Liver (tissue), 8 donors: ENCODE measurements at regions not wholly inside any gene's neighbourhood (a gene's known extent, or its start where the extent isn't known, plus 50 kb on each side); places are given as distances from the start of the nearest gene placed in this dataset.

ENCODE experiments used
- DNase-seq: peaks from one replicate; pipeline ENCODE4 v3.0.0-alpha.2; 2017; ENCODE audit warnings: low spot score
- H3K27ac ChIP-seq, 2 donors: one replicate each; pipeline ENCODE4 v1.7.0; 2013; ENCODE audit warnings: inconsistent platforms in 2 of 2, low read length in 2 of 2, control low read depth in 1 of 2, low read depth in 1 of 2, mild to moderate bottlenecking in 1 of 2
- H3K27me3 ChIP-seq, 4 donors: one replicate each; pipeline versions ENCODE4 v1.6.1 to v1.7.0; 2013; ENCODE audit warnings: low read length in 3 of 4, inconsistent platforms in 1 of 4, mild to moderate bottlenecking in 1 of 4, moderate library complexity in 1 of 4; ENCODE audit not compliant: control insufficient read depth in 4 of 4, insufficient read depth in 4 of 4
- H3K36me3 ChIP-seq, 4 donors: one replicate each; pipeline versions ENCODE4 v1.6.1 to v1.7.0; 2013; ENCODE audit warnings: low read length in 3 of 4, mild to moderate bottlenecking in 3 of 4, low read depth in 1 of 4, moderate library complexity in 1 of 4; ENCODE audit not compliant: control insufficient read depth in 4 of 4, insufficient read depth in 3 of 4
- H3K4me1 ChIP-seq, 4 donors: one replicate each; pipeline versions ENCODE4 v1.6.1 to v1.7.0; 2013; ENCODE audit warnings: low read length in 3 of 4, mild to moderate bottlenecking in 3 of 4, moderate library complexity in 1 of 4; ENCODE audit not compliant: control insufficient read depth in 4 of 4, insufficient read depth in 4 of 4
- H3K4me3 ChIP-seq, 3 donors: one replicate each; pipeline versions ENCODE4 v1.6.1 to v1.7.0; 2013; ENCODE audit warnings: low read length in 3 of 3, control low read depth in 1 of 3, low read depth in 1 of 3, mild to moderate bottlenecking in 1 of 3
- H3K9ac ChIP-seq, 2 donors: one replicate each; pipeline ENCODE4 v1.7.0; 2013; ENCODE audit warnings: low read length in 2 of 2, mild to moderate bottlenecking in 2 of 2, moderate library complexity in 2 of 2, control low read depth in 1 of 2, low read depth in 1 of 2
- H3K9me3 ChIP-seq, 4 donors: one replicate each; pipeline versions ENCODE4 v1.6.1 to v1.7.0; 2013; ENCODE audit warnings: low read length in 3 of 4; ENCODE audit not compliant: control insufficient read depth in 4 of 4
- ATF3 ChIP-seq: IDR thresholded peaks from 2 replicates; pipeline ENCODE4 v1.6.1; 2016; ENCODE audit warnings: antibody characterized with exemption
- EGR1 ChIP-seq, 2 donors: IDR thresholded peaks; 2 replicates each; pipeline ENCODE4 v1.6.1; 2016 to 2018; ENCODE audit warnings: antibody characterized with exemption in 2 of 2, low read depth in 2 of 2
- FOXA1 ChIP-seq: IDR thresholded peaks from 2 replicates; pipeline ENCODE4 v1.6.1; 2016; ENCODE audit warnings: antibody characterized with exemption
- FOXA2 ChIP-seq: IDR thresholded peaks from 2 replicates; pipeline ENCODE4 v1.6.1; 2016; ENCODE audit warnings: antibody characterized with exemption
- GABPA ChIP-seq, 2 donors: IDR thresholded peaks in 1 of 2; conservative IDR thresholded peaks in 1 of 2; 2 replicates each; pipeline ENCODE4 v1.6.1; 2016; ENCODE audit warnings: antibody characterized with exemption in 2 of 2, mild to moderate bottlenecking in 1 of 2, moderate library complexity in 1 of 2
- HNF4G ChIP-seq: IDR thresholded peaks from 2 replicates; pipeline ENCODE4 v1.6.1; 2016; ENCODE audit warnings: antibody characterized with exemption
- JUND ChIP-seq, 2 donors: IDR thresholded peaks; 2 replicates each; pipeline ENCODE4 v1.6.1; 2016; ENCODE audit warnings: antibody characterized with exemption in 2 of 2
- MAX ChIP-seq: IDR thresholded peaks from 2 replicates; pipeline ENCODE4 v1.6.1; 2016; ENCODE audit warnings: antibody characterized with exemption
- NR2F2 ChIP-seq: IDR thresholded peaks from 2 replicates; pipeline ENCODE4 v1.6.1; 2016; ENCODE audit warnings: antibody characterized with exemption
- RXRA ChIP-seq, 2 donors: IDR thresholded peaks; 2 replicates each; pipeline ENCODE4 v1.6.1; 2017 to 2018; ENCODE audit warnings: antibody characterized with exemption in 2 of 2, mild to moderate bottlenecking in 1 of 2
- SP1 ChIP-seq: IDR thresholded peaks from 2 replicates; pipeline ENCODE4 v1.6.1; 2018; ENCODE audit warnings: antibody characterized with exemption, mild to moderate bottlenecking
- TAF1 ChIP-seq: conservative IDR thresholded peaks from 2 replicates; pipeline ENCODE4 v1.6.1; 2016; ENCODE audit warnings: antibody characterized with exemption, mild to moderate bottlenecking
- YY1 ChIP-seq: IDR thresholded peaks from 2 replicates; pipeline ENCODE4 v1.6.1; 2016; ENCODE audit warnings: antibody characterized with exemption, mild to moderate bottlenecking
- WGBS: extraction: QIAGEN DNeasy Blood & Tissue Kit; methylation state at CpG from one replicate; pipeline ENCODE4 v1.1.7; 2013; 5-methylcytosine and 5-hydroxymethylcytosine counted together
- TF ChIP-seq, protein P1 (sequence below): IDR thresholded peaks from 2 replicates; pipeline ENCODE4 v1.6.1; 2016; ENCODE audit warnings: antibody characterized with exemption
- TF ChIP-seq, protein P2 (sequence below): fragments of 150-350 bp; IDR thresholded peaks from 2 replicates; pipeline ENCODE4 v1.5.1; 2017; ENCODE audit warnings: improper control_type of control experiment, low read depth, low read length; ENCODE audit not compliant: missing input control
- TF ChIP-seq, protein P3 (sequence below): IDR thresholded peaks from 2 replicates; pipeline ENCODE4 v1.6.1; 2016; ENCODE audit warnings: antibody characterized with exemption, mild to moderate bottlenecking
- donor health status: healthy.
- donor health status: healthy.
- donor health status: healthy.
- donor health status: healthy.
- donor health status: healthy.

- no peaks in the 10 kb centered on the region for H3K4me1 ChIP-seq
- no peak overlapping the region for H3K4me3 ChIP-seq
- 92% methylated on average over 8 of the region's 8 CpGs for WGBS
- H3K27me3 ChIP-seq: no peaks in the 10 kb centered on the region
- H3K36me3 ChIP-seq: no peaks in the 10 kb centered on the region
- H3K9me3 ChIP-seq: peaks cover 0 to 2% (median 0%) of the 10 kb centered on the region in 4 donors
- TF ChIP-seq, protein P1, sequence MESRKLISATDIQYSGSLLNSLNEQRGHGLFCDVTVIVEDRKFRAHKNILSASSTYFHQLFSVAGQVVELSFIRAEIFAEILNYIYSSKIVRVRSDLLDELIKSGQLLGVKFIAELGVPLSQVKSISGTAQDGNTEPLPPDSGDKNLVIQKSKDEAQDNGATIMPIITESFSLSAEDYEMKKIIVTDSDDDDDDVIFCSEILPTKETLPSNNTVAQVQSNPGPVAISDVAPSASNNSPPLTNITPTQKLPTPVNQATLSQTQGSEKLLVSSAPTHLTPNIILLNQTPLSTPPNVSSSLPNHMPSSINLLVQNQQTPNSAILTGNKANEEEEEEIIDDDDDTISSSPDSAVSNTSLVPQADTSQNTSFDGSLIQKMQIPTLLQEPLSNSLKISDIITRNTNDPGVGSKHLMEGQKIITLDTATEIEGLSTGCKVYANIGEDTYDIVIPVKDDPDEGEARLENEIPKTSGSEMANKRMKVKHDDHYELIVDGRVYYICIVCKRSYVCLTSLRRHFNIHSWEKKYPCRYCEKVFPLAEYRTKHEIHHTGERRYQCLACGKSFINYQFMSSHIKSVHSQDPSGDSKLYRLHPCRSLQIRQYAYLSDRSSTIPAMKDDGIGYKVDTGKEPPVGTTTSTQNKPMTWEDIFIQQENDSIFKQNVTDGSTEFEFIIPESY: no peak
- no peak for TF ChIP-seq SP1
- TF ChIP-seq, protein P2, sequence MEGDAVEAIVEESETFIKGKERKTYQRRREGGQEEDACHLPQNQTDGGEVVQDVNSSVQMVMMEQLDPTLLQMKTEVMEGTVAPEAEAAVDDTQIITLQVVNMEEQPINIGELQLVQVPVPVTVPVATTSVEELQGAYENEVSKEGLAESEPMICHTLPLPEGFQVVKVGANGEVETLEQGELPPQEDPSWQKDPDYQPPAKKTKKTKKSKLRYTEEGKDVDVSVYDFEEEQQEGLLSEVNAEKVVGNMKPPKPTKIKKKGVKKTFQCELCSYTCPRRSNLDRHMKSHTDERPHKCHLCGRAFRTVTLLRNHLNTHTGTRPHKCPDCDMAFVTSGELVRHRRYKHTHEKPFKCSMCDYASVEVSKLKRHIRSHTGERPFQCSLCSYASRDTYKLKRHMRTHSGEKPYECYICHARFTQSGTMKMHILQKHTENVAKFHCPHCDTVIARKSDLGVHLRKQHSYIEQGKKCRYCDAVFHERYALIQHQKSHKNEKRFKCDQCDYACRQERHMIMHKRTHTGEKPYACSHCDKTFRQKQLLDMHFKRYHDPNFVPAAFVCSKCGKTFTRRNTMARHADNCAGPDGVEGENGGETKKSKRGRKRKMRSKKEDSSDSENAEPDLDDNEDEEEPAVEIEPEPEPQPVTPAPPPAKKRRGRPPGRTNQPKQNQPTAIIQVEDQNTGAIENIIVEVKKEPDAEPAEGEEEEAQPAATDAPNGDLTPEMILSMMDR: no peak
- no peak for TF ChIP-seq YY1
- TF ChIP-seq EGR1 (IDR thresholded peaks at IDR 0.05; ENCODE audit: low read depth in 2 of 2): no peak
- TF ChIP-seq, protein P3, sequence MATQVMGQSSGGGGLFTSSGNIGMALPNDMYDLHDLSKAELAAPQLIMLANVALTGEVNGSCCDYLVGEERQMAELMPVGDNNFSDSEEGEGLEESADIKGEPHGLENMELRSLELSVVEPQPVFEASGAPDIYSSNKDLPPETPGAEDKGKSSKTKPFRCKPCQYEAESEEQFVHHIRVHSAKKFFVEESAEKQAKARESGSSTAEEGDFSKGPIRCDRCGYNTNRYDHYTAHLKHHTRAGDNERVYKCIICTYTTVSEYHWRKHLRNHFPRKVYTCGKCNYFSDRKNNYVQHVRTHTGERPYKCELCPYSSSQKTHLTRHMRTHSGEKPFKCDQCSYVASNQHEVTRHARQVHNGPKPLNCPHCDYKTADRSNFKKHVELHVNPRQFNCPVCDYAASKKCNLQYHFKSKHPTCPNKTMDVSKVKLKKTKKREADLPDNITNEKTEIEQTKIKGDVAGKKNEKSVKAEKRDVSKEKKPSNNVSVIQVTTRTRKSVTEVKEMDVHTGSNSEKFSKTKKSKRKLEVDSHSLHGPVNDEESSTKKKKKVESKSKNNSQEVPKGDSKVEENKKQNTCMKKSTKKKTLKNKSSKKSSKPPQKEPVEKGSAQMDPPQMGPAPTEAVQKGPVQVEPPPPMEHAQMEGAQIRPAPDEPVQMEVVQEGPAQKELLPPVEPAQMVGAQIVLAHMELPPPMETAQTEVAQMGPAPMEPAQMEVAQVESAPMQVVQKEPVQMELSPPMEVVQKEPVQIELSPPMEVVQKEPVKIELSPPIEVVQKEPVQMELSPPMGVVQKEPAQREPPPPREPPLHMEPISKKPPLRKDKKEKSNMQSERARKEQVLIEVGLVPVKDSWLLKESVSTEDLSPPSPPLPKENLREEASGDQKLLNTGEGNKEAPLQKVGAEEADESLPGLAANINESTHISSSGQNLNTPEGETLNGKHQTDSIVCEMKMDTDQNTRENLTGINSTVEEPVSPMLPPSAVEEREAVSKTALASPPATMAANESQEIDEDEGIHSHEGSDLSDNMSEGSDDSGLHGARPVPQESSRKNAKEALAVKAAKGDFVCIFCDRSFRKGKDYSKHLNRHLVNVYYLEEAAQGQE: no peak
- no peak for TF ChIP-seq HNF4G
- no peak for TF ChIP-seq NR2F2
- TF ChIP-seq RXRA (IDR thresholded peaks at IDR 0.05): no peak
- TF ChIP-seq TAF1: no peak
- TF ChIP-seq ATF3: no peak
- TF ChIP-seq MAX: no peak
- no peak for TF ChIP-seq JUND (IDR thresholded peaks at IDR 0.05)
- TF ChIP-seq GABPA (IDR thresholded peaks at IDR 0.05 in 1 of 2, conservative IDR thresholded peaks at IDR 0.05 in 1 of 2): no peak
- no peak for TF ChIP-seq FOXA2
- no peak for TF ChIP-seq FOXA1
- DNase-seq: no peak
- H3K27ac ChIP-seq: no peak overlapping the region
- no peak overlapping the region for H3K9ac ChIP-seq
Observed at GRCh38 chr2:9122367-9122766, 84.2 kb upstream of the ASAP2 start.

DNA sequence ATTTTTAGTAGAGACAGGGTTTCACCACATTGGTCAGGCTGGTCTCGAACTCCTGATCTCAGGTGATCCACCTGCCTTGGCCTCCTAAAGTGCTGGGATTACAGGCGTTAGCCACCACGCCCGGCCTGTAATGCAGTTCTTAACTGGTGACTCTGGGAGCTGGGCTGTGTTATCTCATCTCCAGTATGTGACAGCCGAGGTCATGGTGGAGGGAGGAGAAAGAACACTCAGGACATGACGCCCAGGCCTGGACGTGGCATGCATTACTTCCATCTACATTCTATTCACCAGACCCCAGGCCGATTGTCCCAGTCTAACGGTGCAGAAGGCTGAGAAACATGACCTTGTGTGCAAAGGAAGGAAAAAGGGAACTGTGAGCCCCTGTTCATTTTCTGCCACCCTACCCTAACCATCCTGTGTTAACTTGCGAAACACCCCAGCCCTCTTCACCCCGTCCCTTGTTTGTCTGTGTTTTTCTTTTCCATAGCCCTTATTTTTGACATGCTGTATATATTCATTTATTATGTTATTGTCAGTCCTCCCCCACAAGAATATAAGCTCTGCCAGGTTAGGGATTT, 88.1 kb upstream of the ASAP2 start:
- H3K4me3 ChIP-seq: no peak overlapping the region
- 86% methylated on average over 11 of the region's 11 CpGs for WGBS
- H3K27me3 ChIP-seq: no peaks in the 10 kb centered on the region
- no peak for DNase-seq
- TF ChIP-seq, protein P3: no peak
- TF ChIP-seq MAX: no peak
- no peaks in the 10 kb centered on the region for H3K4me1 ChIP-seq
- no peak overlapping the region for H3K27ac ChIP-seq
- H3K36me3 ChIP-seq: no peaks in the 10 kb centered on the region
- no peak overlapping the region for H3K9ac ChIP-seq
- H3K9me3 ChIP-seq: no peaks in the 10 kb centered on the region
